ENCODE measurements at regions not wholly inside any gene's neighbourhood (a gene's known extent, or its start where the extent isn't known, plus 50 kb on each side); places are given as distances from the start of the nearest gene placed in this dataset.

- H3K27ac ChIP-seq, result no peak overlapping the region
- ATAC-seq (no peak), FAIRE-seq (no peak), DNase-seq (no peak)
- H3K36me3 ChIP-seq, result no peaks in the 10 kb centered on the region
- no peak overlapping the region for H3K4me3 ChIP-seq
- TF ChIP-seq, protein P1, sequence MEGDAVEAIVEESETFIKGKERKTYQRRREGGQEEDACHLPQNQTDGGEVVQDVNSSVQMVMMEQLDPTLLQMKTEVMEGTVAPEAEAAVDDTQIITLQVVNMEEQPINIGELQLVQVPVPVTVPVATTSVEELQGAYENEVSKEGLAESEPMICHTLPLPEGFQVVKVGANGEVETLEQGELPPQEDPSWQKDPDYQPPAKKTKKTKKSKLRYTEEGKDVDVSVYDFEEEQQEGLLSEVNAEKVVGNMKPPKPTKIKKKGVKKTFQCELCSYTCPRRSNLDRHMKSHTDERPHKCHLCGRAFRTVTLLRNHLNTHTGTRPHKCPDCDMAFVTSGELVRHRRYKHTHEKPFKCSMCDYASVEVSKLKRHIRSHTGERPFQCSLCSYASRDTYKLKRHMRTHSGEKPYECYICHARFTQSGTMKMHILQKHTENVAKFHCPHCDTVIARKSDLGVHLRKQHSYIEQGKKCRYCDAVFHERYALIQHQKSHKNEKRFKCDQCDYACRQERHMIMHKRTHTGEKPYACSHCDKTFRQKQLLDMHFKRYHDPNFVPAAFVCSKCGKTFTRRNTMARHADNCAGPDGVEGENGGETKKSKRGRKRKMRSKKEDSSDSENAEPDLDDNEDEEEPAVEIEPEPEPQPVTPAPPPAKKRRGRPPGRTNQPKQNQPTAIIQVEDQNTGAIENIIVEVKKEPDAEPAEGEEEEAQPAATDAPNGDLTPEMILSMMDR (IDR thresholded peaks at IDR 0.05), result no peak
- no peaks in the 10 kb centered on the region for H3K27me3 ChIP-seq
- H3K9me3 ChIP-seq, result no peaks in the 10 kb centered on the region
- H3K4me1 ChIP-seq, result no peaks in the 10 kb centered on the region
- intact Hi-C loops (cut with DNase I), result no loop called here
- 82 to 93% methylated on average over 4 of the region's 4 CpGs for WGBS, 2 donors
These were observed 1709.0 kb upstream of the WWC1 start for GRCh38 chr5:166582416-166582815.

GRCh38 chr5:166594567-166594966, 1696.9 kb upstream of the WWC1 start:
- TF ChIP-seq, protein P1 (IDR thresholded peaks at IDR 0.05), result no peak
- no peaks in the 10 kb centered on the region for H3K36me3 ChIP-seq
- no peak overlapping the region for H3K27ac ChIP-seq
- intact Hi-C loops (cut with DNase I), result no loop called here
- DNase-seq (no peak), ATAC-seq (no peak), FAIRE-seq (no peak)
- H3K27me3 ChIP-seq, result no peaks in the 10 kb centered on the region
- H3K4me3 ChIP-seq, result no peak overlapping the region
- H3K4me1 ChIP-seq, result no peaks in the 10 kb centered on the region
- no peaks in the 10 kb centered on the region for H3K9me3 ChIP-seq

DNA sequence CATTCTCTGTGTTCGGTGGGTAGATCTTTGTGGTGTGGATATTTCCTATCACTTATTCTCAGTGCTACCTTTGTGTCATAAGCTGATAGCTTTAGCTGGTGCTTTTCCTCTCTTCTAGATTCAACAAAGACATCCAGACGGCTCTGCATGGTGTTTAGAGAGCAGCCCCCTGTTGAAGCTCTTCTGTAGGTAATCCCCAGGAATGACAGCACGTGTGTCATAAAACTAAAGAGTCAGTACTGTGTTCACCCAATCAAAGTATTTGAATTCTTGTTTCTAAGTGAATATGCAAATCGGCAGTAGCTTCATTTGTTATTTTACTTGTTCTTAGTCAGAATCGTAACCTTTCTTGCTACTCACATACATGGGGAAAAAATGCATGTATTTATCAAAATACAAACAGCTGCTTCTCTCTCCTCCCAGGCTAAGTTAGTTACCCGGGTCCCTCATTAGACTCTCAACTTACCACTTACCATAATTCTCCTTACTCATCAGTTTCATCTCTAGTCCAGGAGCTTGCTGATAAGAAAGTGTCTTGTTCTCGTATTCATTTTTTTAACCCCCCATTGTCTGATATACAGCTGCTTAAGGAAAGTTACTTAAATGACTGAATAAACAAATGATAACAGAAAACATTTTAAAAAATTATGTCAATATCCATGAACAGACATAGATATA, 1696.0 kb upstream of the WWC1 start:
- Histone ChIP-seq H3K27me3 (no peaks in the 10 kb centered on the region), H3K4me3 (no peak overlapping the region), H3K36me3 (no peaks in the 10 kb centered on the region), H3K4me1 (no peaks in the 10 kb centered on the region), H3K27ac (no peak overlapping the region), H3K9me3 (no peaks in the 10 kb centered on the region)
- DNase-seq (no peak), ATAC-seq (no peak), FAIRE-seq (no peak)
- intact Hi-C loops (cut with DNase I), result no loop called here
- WGBS, 2 donors, result 46 to 57% methylated on average over 7 of the region's 7 CpGs
- TF ChIP-seq, protein P1 (IDR thresholded peaks at IDR 0.05), result no peak

GRCh38 chr5:166596043-166596442, 1695.4 kb upstream of the WWC1 start:
- H3K9me3 ChIP-seq, result no peaks in the 10 kb centered on the region
- no peaks in the 10 kb centered on the region for H3K4me1 ChIP-seq
- no peaks in the 10 kb centered on the region for H3K27me3 ChIP-seq
- ATAC-seq, result no peak
- no peak for FAIRE-seq
- intact Hi-C loops (cut with DNase I), result no loop called here
- no peak overlapping the region for H3K4me3 ChIP-seq
- H3K36me3 ChIP-seq, result no peaks in the 10 kb centered on the region
- 80 to 89% methylated on average over 7 of the region's 7 CpGs for WGBS, 2 donors
- DNase-seq, result no peak
- TF ChIP-seq, protein P1 (IDR thresholded peaks at IDR 0.05), result no peak
- no peak overlapping the region for H3K27ac ChIP-seq

DNA sequence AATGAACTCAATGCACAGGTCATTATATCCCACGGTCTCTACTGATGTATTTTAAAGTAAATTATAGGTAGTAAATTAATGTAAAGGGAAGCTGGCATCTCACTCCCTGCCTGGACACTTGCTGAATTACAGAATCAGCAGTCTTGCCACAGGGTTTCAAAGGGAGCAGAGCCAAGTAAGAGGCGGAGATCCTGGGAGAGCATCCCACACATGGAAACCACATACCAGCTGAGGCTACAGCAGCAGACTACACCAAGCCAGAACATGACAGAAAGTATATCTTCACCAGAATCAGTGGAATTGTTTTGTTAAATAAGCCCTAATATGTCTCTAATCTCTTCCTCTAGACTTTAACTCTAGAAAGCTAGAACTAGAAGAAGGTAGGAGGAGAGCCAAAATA, 1689.2 kb upstream of the WWC1 start:
- Histone ChIP-seq H3K4me1 (no peaks in the 10 kb centered on the region), H3K4me3 (no peak overlapping the region), H3K27ac (no peak overlapping the region), H3K27me3 (no peaks in the 10 kb centered on the region), H3K9me3 (no peaks in the 10 kb centered on the region), H3K36me3 (no peaks in the 10 kb centered on the region)
- DNase-seq, result no peak
- WGBS, 2 donors, result 71 to 84% methylated on average over 2 of the region's 2 CpGs
- TF ChIP-seq, protein P1 (IDR thresholded peaks at IDR 0.05), result no peak
- no peak for ATAC-seq
- intact Hi-C loops (cut with DNase I), result no loop called here
- no peak for FAIRE-seq

Data from pancreas (tissue), 10 donors.